K562 (cell line): ENCODE measurements at regions not wholly inside any gene's neighbourhood (a gene's known extent, or its start where the extent isn't known, plus 50 kb on each side); places are given as distances from the start of the nearest gene placed in this dataset.
"Not testable (repeated sequence)": the region's sequence is repeated elsewhere in the genome, so short reads cannot be mapped to it uniquely, and the experiment has no call there.

ENCODE experiments used
- ATAC-seq: fragments of 200-7000 bp; cut with Tn5 transposase; 3 replicates; pipeline ENCODE4 v1.9.1; 2020; ENCODE audit warnings: moderate library complexity
- BruUV-seq: library from RNA; stranded (reverse); fragments of 400-500 nt; replicated peaks from 2 replicates; lab custom pipeline; 2021; lab: Mats Ljungman, UMichigan
- CTCF ChIA-PET: fragments of 300-600 bp; formaldehyde crosslinking; extraction: SDS; loops from one replicate; lab custom pipeline; 2021; ENCODE audit warnings: low intra/inter-chr PET ratio; lab: Yijun Ruan, JAX
- POLR2A ChIA-PET: fragments of 300-600, 350-650 bp; sonication (Branson Sonifier 250); formaldehyde crosslinking; extraction: SDS; loops from one replicate; lab custom pipeline; 2021; ENCODE audit warnings: antibody characterized with exemption, inconsistent platforms; lab: Yijun Ruan, JAX
- DNase-seq, 4 experiments: peaks; one replicate each; pipeline versions ENCODE4 v3.0.0 to v3.0.0-alpha.2; 2011 to 2018; ENCODE audit warnings: low spot score in 3 of 4, mixed read lengths in 3 of 4; ENCODE audit errors: extremely low read depth in 1 of 4
- FAIRE-seq: peaks from 2 replicates; lab custom pipeline; 2011; peaks lifted over from hg19 to GRCh38; lab: Jason Lieb, UNC
- H2AFZ ChIP-seq: 2 replicates; pipeline ENCODE4 v1.6.0; 2011; ENCODE audit warnings: low read depth, low read length, control low read depth, inconsistent platforms
- H3K27ac ChIP-seq: fragments of 200-600 bp; 3 replicates; pipeline ENCODE4 v1.8.0; 2011; ENCODE audit warnings: low read depth, mild to moderate bottlenecking, control low read depth, inconsistent platforms, low read length, moderate library complexity, mixed read lengths; ENCODE audit errors: extremely low read depth
- H3K27me3 ChIP-seq, 2 experiments: fragments of 300-600 bp in 1 of 2; 2 replicates in 1 of 2; 3 replicates in 1 of 2; pipeline versions ENCODE4 v1.6.0 to v1.8.0; 2011; ENCODE audit warnings: inconsistent platforms in 2 of 2, low read length in 2 of 2, mild to moderate bottlenecking in 1 of 2, mixed read lengths in 1 of 2, moderate library complexity in 1 of 2; ENCODE audit not compliant: control insufficient read depth in 2 of 2, insufficient read depth in 2 of 2
- H3K36me3 ChIP-seq: fragments of 300-600 bp; 3 replicates; pipeline ENCODE4 v1.8.0; 2011; ENCODE audit warnings: mild to moderate bottlenecking, low read length, inconsistent platforms; ENCODE audit not compliant: control insufficient read depth, insufficient read depth
- H3K4me1 ChIP-seq, 2 experiments: fragments of 200-600 bp in 1 of 2; replicated peaks in 1 of 2; 2 replicates in 1 of 2; 3 replicates in 1 of 2; pipeline versions ENCODE4 v1.5.1 to v1.8.0; 2011; ENCODE audit warnings: inconsistent platforms in 2 of 2, low read length in 2 of 2, mild to moderate bottlenecking in 1 of 2, mixed read lengths in 1 of 2, moderate library complexity in 1 of 2; ENCODE audit not compliant: control insufficient read depth in 2 of 2, insufficient read depth in 2 of 2
- H3K4me2 ChIP-seq: 2 replicates; pipeline ENCODE4 v1.6.1; 2011; ENCODE audit warnings: low read length, control low read depth, inconsistent platforms, mixed read lengths; ENCODE audit not compliant: insufficient read depth
- H3K4me3 ChIP-seq: fragments of 200-600 bp; sonication (generic), shearing (Covaris generic); 2 replicates; pipeline ENCODE4 v1.5.1; 2016; ENCODE audit warnings: control low read depth, inconsistent platforms
- H3K79me2 ChIP-seq: fragments of 200-600 bp; 3 replicates; pipeline ENCODE4 v1.8.0; 2011; ENCODE audit warnings: low read length, inconsistent platforms; ENCODE audit not compliant: control insufficient read depth, insufficient read depth
- H3K9ac ChIP-seq, 2 experiments: 2 replicates each; pipeline versions ENCODE4 v1.6.0 to v1.6.1; 2011; ENCODE audit warnings: low read depth in 2 of 2, low read length in 2 of 2, control low read depth in 1 of 2, inconsistent platforms in 1 of 2, mild to moderate bottlenecking in 1 of 2, mixed read lengths in 1 of 2; ENCODE audit not compliant: insufficient read depth in 1 of 2
- H3K9me1 ChIP-seq: one replicate; pipeline ENCODE4 v1.6.0; 2011; ENCODE audit warnings: inconsistent platforms, mild to moderate bottlenecking, low read length, moderate library complexity; ENCODE audit not compliant: control insufficient read depth, insufficient read depth
- H3K9me3 ChIP-seq: replicated peaks from 2 replicates; pipeline ENCODE4 v1.5.1; 2011; ENCODE audit warnings: low read depth, low read length, inconsistent platforms; ENCODE audit not compliant: control insufficient read depth, insufficient read depth
- H4K20me1 ChIP-seq: replicated peaks from 2 replicates; pipeline ENCODE4 v1.6.1; 2011; ENCODE audit warnings: low read length, inconsistent platforms, mixed read lengths; ENCODE audit not compliant: control insufficient read depth, insufficient read depth
- KDM1A ChIP-seq, 2 experiments: fragments of 450-650 bp; IDR thresholded peaks; 2 replicates each; pipeline ENCODE4 v1.6.1; 2016; ENCODE audit warnings: mild to moderate bottlenecking in 2 of 2
- PCBP2 ChIP-seq: fragments of 200-400 bp; formaldehyde crosslinking; IDR thresholded peaks from 2 replicates; pipeline ENCODE4 v1.6.1; 2018; ENCODE audit warnings: low read length, low read depth, mild to moderate bottlenecking, moderate library complexity; ENCODE audit not compliant: poor library complexity, severe bottlenecking
- PHTF2 ChIP-seq: fragments of 250-450 bp; sonication (Bioruptor Pico); IDR thresholded peaks from 2 replicates; pipeline ENCODE4 v1.5.0; 2021; ENCODE audit warnings: mild to moderate bottlenecking
- POLR2G ChIP-seq: fragments of 200-400 bp; formaldehyde crosslinking; IDR thresholded peaks from 2 replicates; pipeline ENCODE4 v1.6.1; 2017; ENCODE audit warnings: low read depth, mild to moderate bottlenecking, antibody characterized with exemption, low read length, moderate library complexity
- ZNF77 ChIP-seq: fragments of 250-450 bp; sonication (Bioruptor Pico); IDR thresholded peaks from 2 replicates; pipeline ENCODE4 v1.5.0; 2020
- WGBS: fragments of 100-300 bp; shearing (Covaris generic); methylation state at CpG from one replicate; pipeline ENCODE4 v1.1.6; 2016; ENCODE audit warnings: low coverage, mixed read lengths; ENCODE audit not compliant: insufficient coverage; ENCODE audit errors: missing lambda C conversion rate; 5-methylcytosine and 5-hydroxymethylcytosine counted together
- in situ Hi-C: fragments of 300-500 bp; cut with MboI; formaldehyde crosslinking; loops from 4 replicates; pipeline ENCODE4 v1.15.0; 2018; ENCODE audit warnings: inconsistent platforms, mixed read lengths
- intact Hi-C: fragments of 100-400 bp; cut with micrococcal nuclease; formaldehyde crosslinking; loops from 2 replicates; pipeline ENCODE4 v1.14.2; 2022
- TF ChIP-seq, protein P1 (sequence below), 2 experiments: fragments of 450-650 bp; IDR thresholded peaks; 2 replicates each; pipeline ENCODE4 v1.6.1; 2016; ENCODE audit warnings: mild to moderate bottlenecking in 2 of 2, borderline replicate concordance in 1 of 2, low read depth in 1 of 2, moderate library complexity in 1 of 2

DNA sequence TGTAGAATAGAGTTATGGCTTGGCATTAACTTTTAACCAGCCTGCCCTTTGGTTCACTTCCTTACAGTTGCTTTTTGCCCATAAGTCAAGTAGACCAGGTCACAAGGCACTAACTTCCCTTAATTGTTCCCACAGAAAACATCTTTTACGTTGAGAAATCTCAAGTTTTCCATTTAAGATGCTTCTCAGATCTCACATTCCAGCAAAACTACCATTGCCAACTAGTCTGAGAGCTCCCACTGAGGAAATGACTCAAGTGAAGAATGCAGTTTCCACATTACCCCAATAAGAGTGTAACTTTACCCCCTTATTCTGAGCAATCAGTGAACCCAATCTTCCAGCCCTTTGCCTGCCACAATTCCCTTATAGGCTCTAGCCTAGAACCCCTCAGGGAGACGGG lies 502.2 kb upstream of the OLFM3 start:
- WGBS: 0% methylated on average over 2 of the region's 2 CpGs
- no TSS peak for BruUV-seq
- FAIRE-seq (no peak), DNase-seq (no peak), ATAC-seq (no peak)
- no peak overlapping the region for H2AFZ ChIP-seq
- no peak for TF ChIP-seq PHTF2 (CRISPR knock-in tag)
- TF ChIP-seq PCBP2: no peak
- TF ChIP-seq POLR2G: no peak
- TF ChIP-seq, protein P1, sequence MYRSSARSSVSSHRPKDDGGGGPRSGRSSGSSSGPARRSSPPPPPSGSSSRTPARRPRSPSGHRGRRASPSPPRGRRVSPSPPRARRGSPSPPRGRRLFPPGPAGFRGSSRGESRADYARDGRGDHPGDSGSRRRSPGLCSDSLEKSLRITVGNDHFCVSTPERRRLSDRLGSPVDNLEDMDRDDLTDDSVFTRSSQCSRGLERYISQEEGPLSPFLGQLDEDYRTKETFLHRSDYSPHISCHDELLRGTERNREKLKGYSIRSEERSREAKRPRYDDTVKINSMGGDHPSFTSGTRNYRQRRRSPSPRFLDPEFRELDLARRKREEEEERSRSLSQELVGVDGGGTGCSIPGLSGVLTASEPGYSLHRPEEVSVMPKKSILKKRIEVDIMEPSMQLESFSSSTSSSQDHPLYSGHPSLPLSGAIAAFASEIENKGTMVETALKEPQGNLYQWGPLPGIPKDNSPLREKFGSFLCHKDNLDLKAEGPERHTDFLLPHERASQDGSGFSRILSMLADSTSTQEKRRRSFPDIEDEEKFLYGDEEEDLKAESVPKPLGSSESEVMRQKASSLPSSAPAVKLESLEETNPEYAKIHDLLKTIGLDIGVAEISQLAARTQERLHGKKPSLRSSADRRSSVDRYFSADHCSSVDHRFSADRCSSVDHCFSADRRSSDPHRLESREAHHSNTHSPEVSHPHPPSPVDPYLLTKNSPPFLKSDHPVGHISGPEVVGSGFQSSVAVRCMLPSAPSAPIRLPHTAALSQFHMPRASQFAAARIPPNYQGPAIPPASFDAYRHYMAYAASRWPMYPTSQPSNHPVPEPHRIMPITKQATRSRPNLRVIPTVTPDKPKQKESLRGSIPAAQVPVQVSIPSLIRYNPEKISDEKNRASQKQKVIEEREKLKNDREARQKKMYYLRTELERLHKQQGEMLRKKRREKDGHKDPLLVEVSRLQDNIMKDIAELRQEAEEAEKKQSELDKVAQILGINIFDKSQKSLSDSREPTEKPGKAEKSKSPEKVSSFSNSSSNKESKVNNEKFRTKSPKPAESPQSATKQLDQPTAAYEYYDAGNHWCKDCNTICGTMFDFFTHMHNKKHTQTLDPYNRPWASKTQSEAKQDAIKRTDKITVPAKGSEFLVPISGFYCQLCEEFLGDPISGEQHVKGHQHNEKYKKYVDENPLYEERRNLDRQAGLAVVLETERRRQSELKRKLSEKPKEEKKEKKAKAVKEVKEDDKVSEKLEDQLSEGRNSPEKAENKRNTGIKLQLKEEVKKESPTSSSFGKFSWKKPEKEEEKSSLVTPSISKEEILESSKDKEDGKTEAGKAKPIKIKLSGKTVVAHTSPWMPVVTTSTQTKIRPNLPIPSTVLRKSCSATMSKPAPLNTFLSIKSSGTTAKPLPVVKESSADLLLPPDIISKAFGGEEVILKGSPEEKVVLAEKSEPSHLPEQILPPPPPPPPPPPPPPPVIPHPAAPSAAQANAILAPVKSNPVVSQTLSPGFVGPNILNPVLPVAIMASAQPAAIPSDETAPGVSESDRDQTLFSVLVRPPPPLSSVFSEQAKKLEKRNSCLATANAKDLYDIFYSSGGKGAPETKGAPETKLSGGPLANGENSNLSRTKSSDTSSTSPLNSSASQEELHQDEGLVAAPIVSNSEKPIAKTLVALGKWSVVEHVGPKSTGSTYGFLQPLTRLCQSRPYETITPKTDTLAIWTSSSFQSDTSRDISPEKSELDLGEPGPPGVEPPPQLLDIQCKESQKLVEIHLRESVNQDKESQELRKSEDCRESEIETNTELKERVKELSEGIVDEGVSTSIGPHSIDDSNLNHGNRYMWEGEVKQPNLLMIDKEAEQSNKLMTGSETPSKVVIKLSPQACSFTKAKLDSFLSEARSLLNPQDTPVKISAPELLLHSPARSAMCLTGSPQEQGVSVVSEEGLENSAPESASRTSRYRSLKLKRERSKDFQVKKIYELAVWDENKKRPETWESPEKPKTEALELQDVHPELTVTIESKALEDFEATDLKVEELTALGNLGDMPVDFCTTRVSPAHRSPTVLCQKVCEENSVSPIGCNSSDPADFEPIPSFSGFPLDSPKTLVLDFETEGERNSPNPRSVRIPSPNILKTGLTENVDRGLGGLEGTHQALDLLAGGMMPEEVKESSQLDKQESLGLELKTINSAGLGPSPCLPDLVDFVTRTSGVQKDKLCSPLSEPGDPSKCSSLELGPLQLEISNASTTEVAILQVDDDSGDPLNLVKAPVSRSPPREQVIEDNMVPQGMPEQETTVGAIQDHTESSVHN (IDR thresholded peaks at IDR 0.05; ENCODE audit: borderline replicate concordance in 1 of 2, low read depth in 1 of 2): no peak
- TF ChIP-seq ZNF77 (CRISPR knock-in tag): no peak
- TF ChIP-seq KDM1A (IDR thresholded peaks at IDR 0.05): no peak
- ChIA-PET POLR2A (no interaction called here), CTCF (no interaction called here)
- no peaks in the 10 kb centered on the region for H3K4me1 ChIP-seq
- H3K9me3 ChIP-seq: no peaks in the 10 kb centered on the region
- H3K4me2 ChIP-seq: no peak overlapping the region
- no peaks in the 10 kb centered on the region for H3K79me2 ChIP-seq
- in situ Hi-C loops (no loop called here), intact Hi-C loops (no loop called here)
- no peaks in the 10 kb centered on the region for H3K27me3 ChIP-seq
- H3K9me1 ChIP-seq: no peaks in the 10 kb centered on the region
- no peaks in the 10 kb centered on the region for H4K20me1 ChIP-seq
- no peak overlapping the region for H3K27ac ChIP-seq
- H3K9ac ChIP-seq: no peak overlapping the region
- no peaks in the 10 kb centered on the region for H3K36me3 ChIP-seq
- H3K4me3 ChIP-seq: no peak overlapping the region

DNA sequence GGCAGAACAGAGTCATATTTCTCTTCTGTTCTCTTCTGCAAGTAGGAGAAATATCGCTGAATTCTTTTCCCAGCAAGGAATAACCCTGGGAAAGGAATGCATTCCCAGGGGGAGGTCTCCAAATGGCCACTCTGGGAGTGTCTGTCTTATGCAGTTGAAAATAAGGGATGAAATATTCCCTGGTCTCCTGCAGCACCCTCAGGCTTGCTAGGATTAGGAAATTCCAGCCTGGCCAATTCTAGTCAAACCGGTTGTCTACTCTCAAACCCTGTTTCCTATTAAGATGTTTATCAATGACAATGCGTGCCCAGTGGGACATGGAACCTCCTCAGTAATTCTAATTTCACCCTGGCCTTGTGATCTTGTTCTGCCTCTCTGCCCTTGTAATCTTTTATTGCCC lies 501.1 kb upstream of the OLFM3 start:
- H3K9me1 ChIP-seq, H2AFZ ChIP-seq, POLR2A ChIA-PET, H3K4me1 ChIP-seq, intact Hi-C loops, FAIRE-seq, H3K4me3 ChIP-seq, BruUV-seq, H3K27ac ChIP-seq, CTCF ChIA-PET, H3K27me3 ChIP-seq, H3K9me3 ChIP-seq, in situ Hi-C loops, H3K79me2 ChIP-seq, H4K20me1 ChIP-seq, H3K36me3 ChIP-seq, H3K9ac ChIP-seq, H3K4me2 ChIP-seq, ATAC-seq, DNase-seq: not testable (repeated sequence)
- 0% methylated on average over 3 of the region's 3 CpGs for WGBS
